ENCODE measurements at regions not wholly inside any gene's neighbourhood (a gene's known extent, or its start where the extent isn't known, plus 50 kb on each side); places are given as distances from the start of the nearest gene placed in this dataset.

DNA sequence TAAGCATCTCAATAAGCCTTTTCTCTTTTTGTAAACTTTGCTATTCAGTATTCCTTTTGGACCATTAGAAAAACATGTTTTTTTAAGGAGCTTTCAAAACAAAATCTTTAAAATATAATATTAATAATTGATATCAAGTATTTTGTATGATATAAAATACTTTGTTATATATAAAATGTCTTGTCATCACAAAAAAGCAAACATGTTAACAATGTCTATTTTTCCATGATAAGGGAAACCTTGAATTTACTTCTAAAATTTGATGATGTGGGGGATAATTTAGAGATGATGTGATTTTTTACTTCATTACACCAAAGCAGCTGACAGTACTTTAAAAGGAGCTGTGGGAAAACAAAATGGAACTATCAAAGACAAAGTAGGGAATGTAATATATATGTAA is 887.7 kb downstream of the SI start:
- TF ChIP-seq POLR2A (IDR thresholded peaks at IDR 0.05; ENCODE audit: low read depth, low read length) (no peak), EZH2 (IDR thresholded peaks at IDR 0.05; ENCODE audit: borderline replicate concordance, low read depth, low read length, severe bottlenecking) (no peak), MYC (IDR thresholded peaks at IDR 0.05; ENCODE audit: low read depth, low read length) (no peak)
- TF ChIP-seq, protein P1, sequence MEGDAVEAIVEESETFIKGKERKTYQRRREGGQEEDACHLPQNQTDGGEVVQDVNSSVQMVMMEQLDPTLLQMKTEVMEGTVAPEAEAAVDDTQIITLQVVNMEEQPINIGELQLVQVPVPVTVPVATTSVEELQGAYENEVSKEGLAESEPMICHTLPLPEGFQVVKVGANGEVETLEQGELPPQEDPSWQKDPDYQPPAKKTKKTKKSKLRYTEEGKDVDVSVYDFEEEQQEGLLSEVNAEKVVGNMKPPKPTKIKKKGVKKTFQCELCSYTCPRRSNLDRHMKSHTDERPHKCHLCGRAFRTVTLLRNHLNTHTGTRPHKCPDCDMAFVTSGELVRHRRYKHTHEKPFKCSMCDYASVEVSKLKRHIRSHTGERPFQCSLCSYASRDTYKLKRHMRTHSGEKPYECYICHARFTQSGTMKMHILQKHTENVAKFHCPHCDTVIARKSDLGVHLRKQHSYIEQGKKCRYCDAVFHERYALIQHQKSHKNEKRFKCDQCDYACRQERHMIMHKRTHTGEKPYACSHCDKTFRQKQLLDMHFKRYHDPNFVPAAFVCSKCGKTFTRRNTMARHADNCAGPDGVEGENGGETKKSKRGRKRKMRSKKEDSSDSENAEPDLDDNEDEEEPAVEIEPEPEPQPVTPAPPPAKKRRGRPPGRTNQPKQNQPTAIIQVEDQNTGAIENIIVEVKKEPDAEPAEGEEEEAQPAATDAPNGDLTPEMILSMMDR (IDR thresholded peaks at IDR 0.05; ENCODE audit: extremely low read depth in 1 of 2, insufficient read depth in 1 of 2, low read depth in 1 of 2, low read length in 2 of 2), result no peak

Data from endothelial cell of umbilical vein (primary cell).